GM21529 (cell line): ENCODE measurements at regions not wholly inside any gene's neighbourhood (a gene's known extent, or its start where the extent isn't known, plus 50 kb on each side); places are given as distances from the start of the nearest gene placed in this dataset.

Experiments used
- ATAC-seq: cut with Tn5 transposase; IDR thresholded peaks from one replicate; pipeline ENCODE4 v1.9.1; 2021; ENCODE audit not compliant: unreplicated experiment

GRCh38 chrX:97666890-97667289 lies 783.2 kb downstream of the RPA4 start:
- ATAC-seq, result no peak

GRCh38 chrX:97668126-97668525 lies 784.4 kb downstream of the RPA4 start:
- no peak for ATAC-seq

DNA sequence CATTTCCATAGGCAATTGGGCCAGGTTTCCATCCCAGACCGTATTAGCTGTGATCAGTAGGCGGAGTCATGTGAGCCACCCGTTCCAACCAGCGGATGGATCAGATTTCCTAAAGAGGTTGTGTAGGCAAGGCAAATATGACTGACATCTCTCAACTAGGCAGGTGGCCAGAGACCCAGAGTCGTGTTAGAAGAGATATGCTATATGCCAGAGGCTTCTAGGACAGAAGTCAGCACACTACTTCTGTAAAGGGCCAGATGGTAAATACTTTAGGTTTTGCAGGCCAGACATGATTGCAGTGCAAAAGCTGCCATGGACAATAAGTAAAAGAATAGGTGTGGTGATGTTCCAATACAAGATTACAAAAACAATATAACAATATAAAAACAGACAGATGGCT lies 788.4 kb downstream of the RPA4 start:
- no peak for ATAC-seq

DNA sequence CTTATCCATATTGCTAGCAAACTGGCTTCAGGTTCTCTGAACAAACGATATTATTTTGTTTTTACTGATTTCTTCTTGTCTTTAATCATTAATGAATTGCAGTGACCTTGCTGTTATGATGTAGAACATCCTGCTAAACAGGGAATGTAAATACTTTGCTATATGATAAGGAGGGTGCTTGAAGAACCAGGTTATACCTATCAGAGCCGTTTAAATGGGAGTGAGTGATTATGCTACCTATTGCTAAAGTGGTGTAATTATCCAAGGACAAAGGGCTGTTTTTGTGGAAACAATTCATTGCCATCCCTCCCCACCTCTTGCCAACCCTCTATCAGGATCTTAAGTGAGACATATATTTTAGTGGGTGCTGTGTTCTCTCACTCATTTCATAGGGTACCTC lies 788.9 kb downstream of the RPA4 start:
- ATAC-seq, result no peak

DNA sequence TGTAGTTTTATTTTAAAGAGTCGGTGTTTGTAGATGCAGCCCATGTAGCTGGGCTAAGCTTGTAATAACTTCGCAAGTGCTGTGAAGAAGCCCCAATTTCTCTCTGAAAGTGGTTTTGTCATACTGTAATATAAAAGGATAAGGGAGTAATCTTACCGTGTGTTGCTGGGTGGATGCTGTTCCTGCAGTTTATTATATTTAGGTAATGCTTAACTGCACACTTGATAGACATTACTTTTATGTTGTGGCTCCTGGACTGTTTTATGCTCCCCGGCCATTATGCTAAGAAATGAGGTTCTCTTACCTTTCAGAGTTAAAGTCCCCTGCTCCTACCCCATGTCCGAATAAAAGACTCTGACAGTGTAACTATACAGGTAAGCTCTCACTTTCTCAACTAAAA lies 789.4 kb downstream of the RPA4 start:
- ATAC-seq, result no peak

- ATAC-seq, result no peak
Measured at GRCh38 chrX:97682991-97683840, 799.5 kb downstream of the RPA4 start.

DNA sequence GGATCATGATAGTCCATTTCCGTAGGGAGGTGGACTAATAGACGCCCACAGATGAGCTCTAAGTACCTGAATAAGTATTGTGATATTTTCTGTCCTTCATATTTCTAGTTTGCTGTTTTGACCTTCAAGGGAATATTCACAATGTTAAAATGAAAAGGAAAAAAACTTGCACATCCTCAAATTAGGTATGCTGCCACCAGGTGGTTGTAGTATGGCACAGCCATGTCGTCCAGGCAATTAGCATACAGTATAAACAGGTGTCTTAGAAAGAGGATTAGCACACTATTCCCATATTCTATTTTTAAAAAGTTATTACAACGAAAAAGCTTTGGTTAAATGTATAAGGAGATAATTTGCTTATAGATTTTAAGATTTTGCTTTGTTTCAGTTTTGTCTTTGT lies 802.0 kb downstream of the RPA4 start:
- peak; percentile 82 for ATAC-seq

DNA sequence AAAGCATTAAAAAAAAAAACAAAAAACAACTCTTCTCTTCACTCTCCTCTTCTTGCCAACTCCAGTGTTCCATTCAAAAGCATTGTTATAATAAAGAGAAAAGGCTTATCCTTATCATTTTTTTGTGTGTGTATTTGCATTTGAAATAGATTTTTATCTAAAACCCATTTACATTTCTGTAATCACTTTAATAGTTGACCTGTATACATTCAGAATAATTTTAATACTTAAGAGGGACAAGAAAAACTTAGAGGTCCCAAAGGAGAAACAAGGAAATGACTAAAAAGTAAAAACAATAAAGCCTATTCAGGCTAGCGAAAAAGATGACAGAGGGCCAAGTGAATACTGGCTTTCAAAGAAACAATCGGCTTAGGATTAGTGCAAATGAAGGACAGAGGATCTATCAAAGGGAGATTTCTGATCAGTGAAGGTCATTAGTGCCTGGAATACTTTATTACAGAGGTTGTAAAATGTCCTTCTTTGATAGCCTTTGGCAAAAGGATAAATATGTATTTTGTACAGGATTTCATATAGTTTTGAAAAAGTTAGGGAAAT lies 808.3 kb downstream of the RPA4 start:
- no peak for ATAC-seq

DNA sequence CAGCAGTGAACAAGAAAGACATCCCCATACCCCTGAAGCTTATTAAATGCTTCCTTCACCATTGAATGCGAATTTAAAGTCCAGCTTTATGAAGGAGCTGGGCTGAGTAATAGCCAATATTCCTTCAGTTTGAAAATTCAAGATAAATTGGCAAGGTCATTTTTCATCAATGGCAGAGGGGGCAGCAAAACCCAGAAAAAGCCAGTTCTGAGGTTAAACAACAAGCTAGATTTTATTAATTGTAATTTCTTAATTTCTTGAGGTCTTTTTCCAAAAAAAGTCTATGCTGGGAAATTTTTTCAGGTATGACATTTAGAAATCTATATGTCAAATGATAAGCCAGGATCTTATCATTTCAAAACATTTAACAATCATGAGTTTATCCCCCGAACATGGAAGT lies 808.9 kb downstream of the RPA4 start:
- no peak for ATAC-seq

- no peak for ATAC-seq
Measured at GRCh38 chrX:97700547-97700946, 816.8 kb downstream of the RPA4 start.

- no peak for ATAC-seq
Measured at GRCh38 chrX:97704474-97704873, 820.8 kb downstream of the RPA4 start.

GRCh38 chrX:97704881-97705280 lies 821.2 kb downstream of the RPA4 start:
- no peak for ATAC-seq

- no peak for ATAC-seq
Measured at GRCh38 chrX:97705936-97706335, 822.2 kb downstream of the RPA4 start.

GRCh38 chrX:97714072-97714471 lies 830.4 kb downstream of the RPA4 start:
- ATAC-seq, result no peak

DNA sequence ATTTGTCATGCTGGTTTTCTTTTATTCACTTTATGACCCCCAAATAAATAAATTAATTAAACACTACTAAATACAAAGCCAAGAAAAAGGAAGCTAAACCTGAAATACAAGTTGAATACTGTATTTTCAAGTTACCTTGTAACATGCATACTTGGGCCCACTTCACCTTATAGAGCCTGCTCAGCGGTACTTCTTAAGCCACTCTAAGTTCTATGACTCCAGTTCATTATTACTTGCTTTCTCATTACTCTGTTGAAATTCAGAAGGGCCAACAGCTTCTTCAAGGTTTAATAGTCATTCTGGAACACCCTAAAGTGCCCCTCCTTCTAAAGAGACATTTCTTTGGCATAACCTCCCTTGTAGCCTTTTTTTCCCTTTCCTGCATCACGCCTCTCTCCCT lies 844.5 kb downstream of the RPA4 start:
- no peak for ATAC-seq

GRCh38 chrX:97740044-97740443 lies 856.3 kb downstream of the RPA4 start:
- ATAC-seq, result no peak

GRCh38 chrX:97740886-97741285 lies 857.2 kb downstream of the RPA4 start:
- ATAC-seq, result no peak

DNA sequence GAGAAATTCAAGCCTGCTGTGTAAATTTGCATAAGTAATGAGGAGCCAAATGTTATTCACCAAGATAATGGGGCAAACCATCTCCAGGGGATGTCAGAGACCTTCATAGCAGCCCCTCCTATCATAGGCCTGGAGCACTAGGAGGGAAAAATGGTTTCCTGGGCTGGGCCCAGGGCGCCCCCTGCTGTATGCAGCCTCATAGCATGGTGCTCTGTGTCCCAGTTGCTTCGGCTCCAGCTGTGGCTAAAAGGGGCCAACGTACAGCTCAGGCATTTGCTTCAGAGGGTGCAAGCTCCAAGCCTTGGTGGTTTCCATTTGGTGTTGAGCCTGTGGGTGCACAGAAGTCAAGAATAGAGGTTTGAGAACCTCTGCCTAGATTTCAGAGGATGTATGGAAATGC lies 859.3 kb downstream of the RPA4 start:
- no peak for ATAC-seq

DNA sequence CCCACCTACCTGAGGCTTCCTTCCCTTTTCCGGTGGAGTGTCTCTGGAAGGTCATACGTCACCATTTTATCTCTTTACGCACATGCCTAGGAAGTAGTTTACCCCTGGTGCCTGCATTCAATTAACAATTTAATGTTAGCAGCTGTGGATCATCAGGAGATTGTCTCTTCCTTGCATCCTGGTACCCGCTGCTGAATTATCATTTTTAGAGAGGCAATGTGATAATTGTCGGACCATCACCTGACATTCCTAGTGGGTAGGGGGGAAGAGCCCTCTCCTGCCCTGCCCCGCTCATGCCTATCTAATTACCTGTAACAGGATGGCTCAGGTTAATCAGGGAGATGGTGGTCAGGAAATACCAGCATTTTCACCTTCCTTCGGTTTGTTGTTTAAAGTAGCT lies 863.6 kb downstream of the RPA4 start:
- no peak for ATAC-seq

- ATAC-seq, result no peak
Measured at GRCh38 chrX:97751016-97751415, 867.3 kb downstream of the RPA4 start.

- ATAC-seq, result no peak
Measured at GRCh38 chrX:97751735-97752134, 868.0 kb downstream of the RPA4 start.

- ATAC-seq, result no peak
Measured at GRCh38 chrX:97756879-97757278, 873.2 kb downstream of the RPA4 start.

DNA sequence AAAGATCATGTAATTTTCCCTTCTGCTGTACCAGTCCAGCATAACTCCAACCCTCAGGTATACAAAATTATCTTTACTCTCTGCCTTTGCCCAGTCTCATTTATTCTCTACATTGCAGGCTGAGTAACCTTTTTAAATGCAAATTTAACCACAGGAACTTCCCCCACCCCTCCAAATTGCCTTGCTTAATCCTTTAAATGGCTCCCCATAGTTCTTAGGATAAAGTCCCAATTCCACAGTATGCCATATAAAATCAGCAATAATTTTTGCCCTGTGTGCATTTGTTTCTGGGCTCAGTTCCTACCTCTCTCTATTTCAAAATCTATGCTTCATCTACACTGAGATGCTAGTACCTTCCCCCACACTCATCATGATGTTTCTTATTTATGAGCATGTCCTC lies 879.7 kb downstream of the RPA4 start:
- no peak for ATAC-seq
